ENCODE measurements at regions not wholly inside any gene's neighbourhood (a gene's known extent, or its start where the extent isn't known, plus 50 kb on each side); places are given as distances from the start of the nearest gene placed in this dataset.

DNA sequence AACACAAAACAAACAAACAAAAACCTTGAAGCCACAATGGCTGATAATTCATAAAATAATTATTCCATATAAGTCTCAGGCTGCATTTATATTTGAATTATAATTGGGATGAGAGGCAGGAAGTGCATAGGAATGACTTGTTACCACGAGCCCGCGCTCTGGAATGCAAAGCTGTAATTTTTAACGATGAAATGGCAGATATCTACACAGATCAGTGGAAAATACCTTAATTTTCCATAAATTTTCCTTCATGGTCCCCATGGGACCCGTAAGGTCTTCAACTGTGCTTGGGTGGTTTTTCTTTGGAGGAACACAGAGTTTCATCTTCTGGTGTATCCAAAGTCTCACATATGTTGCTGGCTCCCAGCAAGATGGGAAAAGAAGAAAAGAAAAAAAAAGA, 226.8 kb downstream of the SHOX start:
- no peak for TF ChIP-seq EZH2 (IDR thresholded peaks at IDR 0.05; ENCODE audit: low read length, unreplicated experiment)
- TF ChIP-seq CTCF (conservative IDR thresholded peaks at IDR 0.05; ENCODE audit: low read depth, low read length): no peak

All from PC-3 (cell line).